HG03066 (cell line): ENCODE measurements at regions not wholly inside any gene's neighbourhood (a gene's known extent, or its start where the extent isn't known, plus 50 kb on each side); places are given as distances from the start of the nearest gene placed in this dataset.

Source experiments
- ATAC-seq: cut with Tn5 transposase; IDR thresholded peaks from one replicate; pipeline ENCODE4 v1.9.1; 2021; ENCODE audit warnings: low read depth; ENCODE audit not compliant: unreplicated experiment

- no peak for ATAC-seq
Observed at GRCh38 chr2:81589406-81589805, 1284.9 kb upstream of the LRRTM1 start.

- no peak for ATAC-seq
Observed at GRCh38 chr2:81583311-81584108, 1279.0 kb upstream of the LRRTM1 start.

GRCh38 chr2:81576713-81577112 lies 1272.2 kb upstream of the LRRTM1 start:
- no peak for ATAC-seq

- no peak for ATAC-seq
Observed at GRCh38 chr2:81551040-81551634, 1246.6 kb upstream of the LRRTM1 start.

- no peak for ATAC-seq
Observed at GRCh38 chr2:81550277-81550676, 1245.7 kb upstream of the LRRTM1 start.

GRCh38 chr2:81549646-81550045 lies 1245.1 kb upstream of the LRRTM1 start:
- ATAC-seq: no peak

GRCh38 chr2:81545626-81546025 lies 1241.1 kb upstream of the LRRTM1 start:
- no peak for ATAC-seq

- ATAC-seq: no peak
Observed at GRCh38 chr2:81542119-81542518, 1237.6 kb upstream of the LRRTM1 start.

GRCh38 chr2:81529944-81530343 lies 1225.4 kb upstream of the LRRTM1 start:
- ATAC-seq: no peak

- peak; percentile 60 for ATAC-seq
Observed at GRCh38 chr2:81528852-81529480, 1224.4 kb upstream of the LRRTM1 start.

- ATAC-seq: no peak
Observed at GRCh38 chr2:81523344-81523743, 1218.8 kb upstream of the LRRTM1 start.

- ATAC-seq: no peak
Observed at GRCh38 chr2:81513328-81513727, 1208.8 kb upstream of the LRRTM1 start.

GRCh38 chr2:81505586-81505985 lies 1201.0 kb upstream of the LRRTM1 start:
- no peak for ATAC-seq

GRCh38 chr2:81495556-81495955 lies 1191.0 kb upstream of the LRRTM1 start:
- no peak for ATAC-seq

- ATAC-seq: no peak
Observed at GRCh38 chr2:81483254-81483653, 1178.7 kb upstream of the LRRTM1 start.

GRCh38 chr2:81481994-81482368 lies 1177.4 kb upstream of the LRRTM1 start:
- ATAC-seq: no peak

- ATAC-seq: no peak
Observed at GRCh38 chr2:81481242-81481993, 1176.9 kb upstream of the LRRTM1 start.

- ATAC-seq: no peak
Observed at GRCh38 chr2:81467096-81467495, 1162.5 kb upstream of the LRRTM1 start.

GRCh38 chr2:81462420-81462819 lies 1157.9 kb upstream of the LRRTM1 start:
- no peak for ATAC-seq

- no peak for ATAC-seq
Observed at GRCh38 chr2:81445176-81445575, 1140.6 kb upstream of the LRRTM1 start.

GRCh38 chr2:81437456-81438000 lies 1133.0 kb upstream of the LRRTM1 start:
- no peak for ATAC-seq
